ENCODE measurements at regions not wholly inside any gene's neighbourhood (a gene's known extent, or its start where the extent isn't known, plus 50 kb on each side); places are given as distances from the start of the nearest gene placed in this dataset.
"Not testable (repeated sequence)": the region's sequence is repeated elsewhere in the genome, so short reads cannot be mapped to it uniquely, and the experiment has no call there.

- no peak for DNase-seq (ENCODE audit: low spot score)
Observed at GRCh38 chr3:89628856-89629670, 521.6 kb downstream of the EPHA3 start.

GRCh38 chr3:89635137-89635536 lies 527.7 kb downstream of the EPHA3 start:
- no peak for DNase-seq (ENCODE audit: low spot score)

GRCh38 chr3:89644716-89645115 lies 537.3 kb downstream of the EPHA3 start:
- no peak for DNase-seq (ENCODE audit: low spot score)

- no peak for DNase-seq (ENCODE audit: low spot score)
Observed at GRCh38 chr3:89649431-89649830, 542.0 kb downstream of the EPHA3 start.

GRCh38 chr3:89654031-89654430 lies 546.6 kb downstream of the EPHA3 start:
- DNase-seq (ENCODE audit: low spot score): no peak

DNA sequence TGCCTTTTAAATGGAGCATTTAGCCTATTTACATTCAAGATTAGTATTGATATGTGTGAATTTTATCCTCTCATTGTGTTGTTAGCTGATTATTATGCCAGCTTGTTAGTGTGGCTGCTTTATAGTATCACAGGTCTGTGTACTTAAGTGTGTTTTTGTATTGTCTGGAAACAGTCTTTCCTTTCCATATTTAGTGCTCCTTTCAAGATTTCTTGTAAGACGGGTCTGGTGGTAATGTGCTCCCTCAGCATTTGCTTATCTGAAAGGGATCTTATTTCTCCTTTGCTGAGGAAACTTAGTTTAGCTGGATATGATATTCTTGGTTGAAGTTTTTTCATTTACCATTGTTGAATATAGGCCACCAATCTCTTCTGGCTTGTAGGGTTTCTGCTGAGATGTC lies 549.0 kb downstream of the EPHA3 start:
- no peak for DNase-seq (ENCODE audit: low spot score)

DNA sequence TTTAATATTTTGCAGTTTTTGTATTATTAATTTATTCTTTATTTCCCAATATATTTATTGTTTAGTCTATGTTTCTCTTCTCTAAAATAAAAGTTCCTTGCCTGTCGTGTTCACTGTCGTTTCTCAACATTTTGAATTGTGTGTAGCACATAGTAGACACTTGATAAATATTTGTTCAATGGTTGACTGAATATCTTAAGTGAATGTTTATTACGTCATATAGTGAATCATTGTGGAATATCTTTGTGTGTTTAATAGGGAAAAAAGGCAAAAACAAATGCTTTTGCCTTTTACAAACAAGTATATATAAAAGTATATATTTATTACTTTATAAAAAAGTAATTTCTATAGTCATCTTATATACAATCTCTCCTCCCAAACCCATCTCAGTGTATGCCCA lies 572.3 kb downstream of the EPHA3 start:
- DNase-seq (ENCODE audit: low spot score): no peak

- no peak for DNase-seq (ENCODE audit: low spot score)
Observed at GRCh38 chr3:89682556-89682955, 575.1 kb downstream of the EPHA3 start.

DNA sequence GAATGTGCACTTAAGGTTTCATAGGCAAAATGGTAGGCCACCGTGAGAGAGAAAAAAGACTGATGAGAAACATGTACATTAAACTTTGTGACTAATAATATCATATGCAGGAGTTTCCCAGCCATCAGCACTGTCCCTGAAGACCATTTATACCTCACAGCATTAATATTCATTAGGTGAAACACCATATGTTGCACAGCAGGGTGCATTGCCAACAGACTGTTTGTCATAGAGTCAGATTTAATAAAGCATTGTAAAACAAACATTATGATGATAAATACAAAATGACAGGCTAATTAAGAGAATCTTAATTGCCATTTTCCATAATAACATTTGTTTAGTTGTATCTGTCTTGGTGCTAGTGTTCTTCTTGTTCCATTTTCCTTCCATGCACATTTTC lies 578.3 kb downstream of the EPHA3 start:
- DNase-seq (ENCODE audit: low spot score): no peak

DNA sequence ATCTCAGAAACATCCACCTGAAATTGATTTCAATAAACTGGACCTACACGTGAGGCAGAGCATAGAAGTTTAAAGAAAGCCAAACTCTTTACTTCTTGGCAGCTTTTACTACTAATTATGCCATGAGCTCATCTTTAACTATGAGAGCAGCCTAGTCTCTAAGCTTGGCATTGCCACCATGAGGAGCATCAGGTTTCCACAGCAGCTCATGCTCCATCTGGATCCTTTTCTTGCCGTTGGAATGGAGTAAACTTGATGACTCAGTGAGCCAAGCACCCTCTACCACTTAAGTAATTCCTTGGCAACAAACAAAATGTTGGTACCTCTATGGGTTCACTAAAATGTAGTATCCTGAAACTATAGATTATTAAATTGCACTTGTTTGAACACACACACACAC lies 583.2 kb downstream of the EPHA3 start:
- DNase-seq (ENCODE audit: low spot score): no peak

DNA sequence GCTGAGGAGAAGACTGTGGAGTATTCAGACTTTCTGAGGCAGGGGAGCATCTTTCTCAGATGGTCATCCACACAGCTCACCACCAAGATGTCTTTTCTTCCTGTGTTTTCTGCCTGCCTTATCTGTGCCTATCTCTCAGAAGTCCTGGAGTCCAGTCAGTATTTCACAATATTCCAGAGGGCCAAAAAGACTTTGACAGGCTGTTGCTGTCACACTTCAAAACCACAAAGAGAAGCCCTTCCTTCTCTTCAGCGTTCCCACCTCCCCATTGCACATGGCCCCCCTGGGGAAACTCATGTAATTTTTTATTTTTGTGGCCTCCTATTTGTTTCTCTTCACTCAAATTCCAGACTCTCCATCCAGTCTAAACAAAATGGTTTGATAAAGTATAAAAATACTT lies 585.2 kb downstream of the EPHA3 start:
- no peak for DNase-seq (ENCODE audit: low spot score)

DNA sequence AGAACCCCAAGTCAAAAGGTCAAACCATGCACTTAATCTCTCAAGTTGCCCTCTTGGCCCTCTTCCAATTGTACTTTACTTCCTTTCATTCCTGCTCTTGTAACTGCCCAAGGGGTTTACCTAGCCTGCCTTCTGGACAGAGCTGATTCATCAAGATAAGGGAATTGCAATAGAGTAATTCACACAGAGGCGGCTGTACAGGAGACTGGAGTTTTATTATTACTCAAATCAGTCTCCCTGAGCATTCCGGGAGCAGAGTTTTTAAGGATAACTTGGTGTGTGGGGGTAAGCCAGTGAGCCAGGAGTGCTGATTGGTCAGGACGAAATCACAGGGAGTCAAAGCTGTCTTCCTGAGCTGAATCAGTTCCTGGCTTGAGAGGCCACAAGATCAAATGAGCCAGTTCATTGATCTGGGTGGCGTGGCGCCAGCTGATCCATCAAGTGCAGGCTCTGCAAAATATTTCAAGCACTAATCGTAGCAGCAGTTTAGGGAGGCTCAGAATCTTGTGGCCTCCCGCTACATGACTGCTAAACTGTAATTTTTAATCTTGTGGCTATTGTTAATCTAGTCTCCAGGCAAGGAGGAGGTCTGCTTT lies 590.0 kb downstream of the EPHA3 start:
- DNase-seq (ENCODE audit: low spot score): no peak

GRCh38 chr3:89698208-89698830 lies 590.9 kb downstream of the EPHA3 start:
- no peak for DNase-seq (ENCODE audit: low spot score)

- no peak for DNase-seq (ENCODE audit: low spot score)
Observed at GRCh38 chr3:89699229-89699628, 591.8 kb downstream of the EPHA3 start.

GRCh38 chr3:89699771-89700170 lies 592.4 kb downstream of the EPHA3 start:
- no peak for DNase-seq (ENCODE audit: low spot score)

DNA sequence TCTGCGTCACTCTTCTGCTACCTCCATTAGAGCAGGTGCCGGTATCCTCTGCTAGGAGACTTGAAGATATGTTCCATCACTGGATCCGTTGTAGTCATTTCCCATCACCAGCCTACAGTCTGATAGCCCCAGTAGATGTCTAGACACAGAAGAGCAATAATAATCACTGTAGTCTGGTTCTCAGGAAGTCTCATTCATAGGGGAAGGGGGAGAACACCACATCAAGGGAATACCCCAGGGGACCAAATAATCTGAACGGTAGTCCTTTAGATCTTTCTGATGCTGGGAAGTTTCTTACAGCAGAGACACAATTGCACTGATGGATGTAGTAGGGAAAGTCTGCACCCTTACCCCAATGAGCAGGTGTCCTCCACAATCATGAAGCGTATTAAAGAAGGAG lies 595.0 kb downstream of the EPHA3 start:
- DNase-seq (ENCODE audit: low spot score): no peak

DNA sequence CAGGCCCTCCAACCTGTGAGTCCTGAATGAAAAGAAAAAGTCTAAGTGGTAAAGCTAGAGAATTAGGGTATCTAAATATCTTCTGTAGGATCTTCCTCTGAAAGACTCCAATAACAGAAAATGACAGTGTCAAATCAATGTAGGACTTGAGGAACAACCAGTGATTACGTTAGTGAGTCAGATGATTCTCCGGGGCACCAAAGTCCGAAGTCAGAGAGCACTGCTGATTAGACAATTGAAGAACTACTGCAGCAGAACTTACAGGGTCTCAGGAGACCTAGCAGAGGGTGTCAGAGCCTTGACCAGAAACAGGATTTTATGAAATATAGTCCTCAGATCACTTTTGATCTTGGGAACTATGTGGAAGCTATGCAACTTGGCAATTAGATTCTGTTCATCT lies 605.8 kb downstream of the EPHA3 start:
- no peak for DNase-seq (ENCODE audit: low spot score)

DNA sequence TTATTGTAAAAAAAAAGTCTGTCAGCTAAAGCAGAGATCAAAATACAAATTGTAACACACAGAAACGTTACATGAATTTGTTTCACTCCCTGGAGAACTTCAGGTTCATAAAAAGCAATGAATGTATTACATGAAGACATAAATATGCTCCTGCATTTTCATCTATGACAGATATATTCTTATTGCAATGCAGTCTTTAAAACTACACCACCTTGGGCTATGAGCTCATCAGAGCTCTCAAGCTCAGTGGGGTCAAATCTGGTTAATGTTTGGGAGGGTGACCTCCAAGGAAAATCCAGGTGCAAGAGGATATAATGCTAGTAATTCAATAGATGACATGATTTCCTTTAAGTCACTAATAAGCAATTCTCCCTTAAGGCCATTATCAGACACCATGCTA lies 606.8 kb downstream of the EPHA3 start:
- DNase-seq (ENCODE audit: low spot score): no peak

GRCh38 chr3:89740080-89740880 lies 632.9 kb downstream of the EPHA3 start:
- no peak for DNase-seq (ENCODE audit: low spot score)

- no peak for DNase-seq (ENCODE audit: low spot score)
Observed at GRCh38 chr3:89740881-89741177, 633.4 kb downstream of the EPHA3 start.

- DNase-seq (ENCODE audit: low spot score): no peak
Observed at GRCh38 chr3:89742546-89742945, 635.1 kb downstream of the EPHA3 start.

DNA sequence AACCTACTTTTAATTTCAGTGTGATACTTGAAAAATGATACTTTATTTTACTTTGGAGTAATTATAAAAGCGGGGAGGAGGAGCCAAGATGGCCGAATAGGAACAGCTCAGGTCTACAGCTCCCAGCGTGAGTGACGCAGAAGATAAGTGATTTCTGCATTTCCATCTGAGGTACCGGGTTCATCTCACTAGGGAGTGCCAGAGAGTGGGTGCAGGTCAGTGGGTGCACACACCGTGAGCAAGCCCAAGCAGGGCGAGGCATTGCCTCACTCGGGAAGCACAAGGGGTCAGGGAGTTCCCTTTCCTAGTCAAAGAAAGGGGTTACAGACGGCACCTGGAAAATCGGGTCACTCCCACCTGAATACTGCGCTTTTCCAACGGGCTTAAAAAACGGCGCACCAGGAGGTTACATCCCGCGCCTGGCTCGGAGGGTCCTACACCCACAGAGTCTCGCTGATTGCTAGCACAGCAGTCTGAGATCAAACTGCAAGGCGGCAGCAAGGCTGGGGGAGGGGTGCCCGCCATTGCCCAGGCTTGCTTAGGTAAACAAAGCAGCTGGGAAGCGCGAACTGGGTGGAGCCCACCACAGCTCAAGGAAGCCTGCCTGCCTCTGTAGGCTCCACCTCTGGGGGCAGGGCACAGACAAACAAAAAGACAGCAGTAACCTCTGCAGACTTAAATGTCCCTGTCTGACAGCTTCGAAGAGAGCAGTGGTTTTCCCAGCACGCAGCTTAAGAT lies 640.3 kb downstream of the EPHA3 start:
- not testable (repeated sequence) for DNase-seq (ENCODE audit: low spot score)

Data from cerebellar cortex (tissue), 1 donor.